ENCODE measurements at regions not wholly inside any gene's neighbourhood (a gene's known extent, or its start where the extent isn't known, plus 50 kb on each side); places are given as distances from the start of the nearest gene placed in this dataset.

DNA sequence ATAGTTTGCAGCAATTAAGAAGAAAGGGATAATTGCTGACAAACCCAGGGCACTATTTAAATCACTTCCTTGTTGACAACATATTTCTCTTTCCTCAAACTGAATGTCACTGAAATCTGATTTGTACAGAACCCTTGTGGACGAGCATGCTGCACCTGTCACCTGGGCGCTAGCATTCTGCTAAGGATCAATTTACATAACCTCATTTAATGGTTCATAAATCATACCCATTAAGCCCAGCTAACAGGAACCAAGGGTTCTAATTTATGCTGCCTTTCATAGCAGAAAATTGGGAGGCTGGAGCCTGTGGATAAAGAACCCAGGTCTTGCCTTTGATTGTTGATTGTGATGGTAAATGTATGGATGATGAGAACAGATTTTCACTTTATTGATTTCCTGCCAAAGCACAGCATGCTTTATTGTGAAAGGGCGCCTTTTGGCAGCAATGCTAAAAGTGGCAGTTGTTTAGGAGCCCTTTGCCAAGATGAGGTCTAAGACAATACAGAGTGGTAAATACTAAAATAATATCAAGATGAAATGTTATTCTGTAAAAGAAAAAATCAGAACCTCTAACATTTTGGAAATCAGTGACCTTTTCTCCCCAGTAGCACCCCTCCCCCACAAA lies 95.4 kb downstream of the NKX2-1 start:
- no peaks in the 10 kb centered on the region for H4K20me1 ChIP-seq (ENCODE audit: insufficient read depth)
- H3K27ac ChIP-seq (ENCODE audit: low read length) = no peak overlapping the region
- no peak overlapping the region for H3K9ac ChIP-seq (ENCODE audit: low read length)
- H3K36me3 ChIP-seq (ENCODE audit: insufficient read depth, low read length) = no peaks in the 10 kb centered on the region
- H3K9me3 ChIP-seq (ENCODE audit: low read length) = no peaks in the 10 kb centered on the region
- no peak overlapping the region for H2AFZ ChIP-seq (ENCODE audit: low read depth, low read length)
- peaks cover 11% of the 10 kb centered on the region for H3K27me3 ChIP-seq (ENCODE audit: insufficient read depth, low read depth, low read length)
- H3K79me2 ChIP-seq (replicated peaks; ENCODE audit: insufficient read depth, low read length) = no peaks in the 10 kb centered on the region
- no peaks in the 10 kb centered on the region for H3F3A ChIP-seq (ENCODE audit: insufficient read depth, low read length, poor library complexity, severe bottlenecking)
- H3K9me2 ChIP-seq (ENCODE audit: insufficient read depth, low read length) = no peaks in the 10 kb centered on the region
- no peak overlapping the region for H3K4me3 ChIP-seq (ENCODE audit: low read length)
- H3K4me2 ChIP-seq (ENCODE audit: low read length) = no peak overlapping the region
- TF ChIP-seq MXI1 (conservative IDR thresholded peaks at IDR 0.05; ENCODE audit: poor library complexity, severe bottlenecking) (no peak), POLR2AphosphoS5 (IDR thresholded peaks at IDR 0.05) (no peak), EP300 (conservative IDR thresholded peaks at IDR 0.05; ENCODE audit: poor library complexity, severe bottlenecking) (no peak)
- TF ChIP-seq, protein P1, sequence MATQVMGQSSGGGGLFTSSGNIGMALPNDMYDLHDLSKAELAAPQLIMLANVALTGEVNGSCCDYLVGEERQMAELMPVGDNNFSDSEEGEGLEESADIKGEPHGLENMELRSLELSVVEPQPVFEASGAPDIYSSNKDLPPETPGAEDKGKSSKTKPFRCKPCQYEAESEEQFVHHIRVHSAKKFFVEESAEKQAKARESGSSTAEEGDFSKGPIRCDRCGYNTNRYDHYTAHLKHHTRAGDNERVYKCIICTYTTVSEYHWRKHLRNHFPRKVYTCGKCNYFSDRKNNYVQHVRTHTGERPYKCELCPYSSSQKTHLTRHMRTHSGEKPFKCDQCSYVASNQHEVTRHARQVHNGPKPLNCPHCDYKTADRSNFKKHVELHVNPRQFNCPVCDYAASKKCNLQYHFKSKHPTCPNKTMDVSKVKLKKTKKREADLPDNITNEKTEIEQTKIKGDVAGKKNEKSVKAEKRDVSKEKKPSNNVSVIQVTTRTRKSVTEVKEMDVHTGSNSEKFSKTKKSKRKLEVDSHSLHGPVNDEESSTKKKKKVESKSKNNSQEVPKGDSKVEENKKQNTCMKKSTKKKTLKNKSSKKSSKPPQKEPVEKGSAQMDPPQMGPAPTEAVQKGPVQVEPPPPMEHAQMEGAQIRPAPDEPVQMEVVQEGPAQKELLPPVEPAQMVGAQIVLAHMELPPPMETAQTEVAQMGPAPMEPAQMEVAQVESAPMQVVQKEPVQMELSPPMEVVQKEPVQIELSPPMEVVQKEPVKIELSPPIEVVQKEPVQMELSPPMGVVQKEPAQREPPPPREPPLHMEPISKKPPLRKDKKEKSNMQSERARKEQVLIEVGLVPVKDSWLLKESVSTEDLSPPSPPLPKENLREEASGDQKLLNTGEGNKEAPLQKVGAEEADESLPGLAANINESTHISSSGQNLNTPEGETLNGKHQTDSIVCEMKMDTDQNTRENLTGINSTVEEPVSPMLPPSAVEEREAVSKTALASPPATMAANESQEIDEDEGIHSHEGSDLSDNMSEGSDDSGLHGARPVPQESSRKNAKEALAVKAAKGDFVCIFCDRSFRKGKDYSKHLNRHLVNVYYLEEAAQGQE (IDR thresholded peaks at IDR 0.05; ENCODE audit: borderline replicate concordance) = no peak

DNA sequence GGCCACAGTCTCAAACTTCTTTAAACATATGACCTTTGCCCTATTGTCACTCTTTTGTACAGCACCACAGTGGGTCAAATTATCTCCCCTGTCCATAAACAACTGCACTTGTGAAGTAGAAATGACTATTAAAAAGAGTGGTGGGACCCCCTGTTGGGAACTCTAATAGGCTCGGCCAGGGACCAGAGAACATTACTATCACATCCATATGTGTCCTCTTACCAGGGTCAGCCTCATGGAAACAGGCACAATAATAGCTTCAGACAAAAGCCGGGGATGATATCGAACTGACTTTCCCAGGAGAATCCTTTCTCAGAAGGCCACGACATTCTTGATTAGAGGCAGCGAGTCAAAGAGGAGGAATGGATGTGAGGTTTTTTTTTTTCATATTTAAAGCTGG lies 96.6 kb downstream of the NKX2-1 start:
- H3K9me2 ChIP-seq (ENCODE audit: insufficient read depth, low read length) = no peaks in the 10 kb centered on the region
- H3K9ac ChIP-seq (ENCODE audit: low read length) = no peak overlapping the region
- no peaks in the 10 kb centered on the region for H3K79me2 ChIP-seq (replicated peaks; ENCODE audit: insufficient read depth, low read length)
- H3K36me3 ChIP-seq (ENCODE audit: insufficient read depth, low read length) = no peaks in the 10 kb centered on the region
- no peaks in the 10 kb centered on the region for H3F3A ChIP-seq (ENCODE audit: insufficient read depth, low read length, poor library complexity, severe bottlenecking)
- H3K4me3 ChIP-seq (ENCODE audit: low read length) = no peak overlapping the region
- no peak overlapping the region for H3K27ac ChIP-seq (ENCODE audit: low read length)
- H2AFZ ChIP-seq (ENCODE audit: low read depth, low read length) = no peak overlapping the region
- H3K4me2 ChIP-seq (ENCODE audit: low read length) = no peak overlapping the region
- no peak for TF ChIP-seq EZH2 (IDR thresholded peaks at IDR 0.05; ENCODE audit: borderline replicate concordance, insufficient read depth, low read length, poor library complexity, severe bottlenecking)
- no peak for TF ChIP-seq RAD21 (conservative IDR thresholded peaks at IDR 0.05)
- TF ChIP-seq MXI1 (conservative IDR thresholded peaks at IDR 0.05; ENCODE audit: poor library complexity, severe bottlenecking) = no peak
- no peak for TF ChIP-seq SMC3 (conservative IDR thresholded peaks at IDR 0.05; ENCODE audit: poor library complexity)
- no peak for TF ChIP-seq EP300 (conservative IDR thresholded peaks at IDR 0.05; ENCODE audit: poor library complexity, severe bottlenecking)
- peak; percentile 14 for TF ChIP-seq POLR2AphosphoS5 (IDR thresholded peaks at IDR 0.05)
- no peaks in the 10 kb centered on the region for H4K20me1 ChIP-seq (ENCODE audit: insufficient read depth)
- H3K27me3 ChIP-seq (ENCODE audit: insufficient read depth, low read depth, low read length) = peaks cover 7% of the 10 kb centered on the region
- no peaks in the 10 kb centered on the region for H3K9me3 ChIP-seq (ENCODE audit: low read length)

DNA sequence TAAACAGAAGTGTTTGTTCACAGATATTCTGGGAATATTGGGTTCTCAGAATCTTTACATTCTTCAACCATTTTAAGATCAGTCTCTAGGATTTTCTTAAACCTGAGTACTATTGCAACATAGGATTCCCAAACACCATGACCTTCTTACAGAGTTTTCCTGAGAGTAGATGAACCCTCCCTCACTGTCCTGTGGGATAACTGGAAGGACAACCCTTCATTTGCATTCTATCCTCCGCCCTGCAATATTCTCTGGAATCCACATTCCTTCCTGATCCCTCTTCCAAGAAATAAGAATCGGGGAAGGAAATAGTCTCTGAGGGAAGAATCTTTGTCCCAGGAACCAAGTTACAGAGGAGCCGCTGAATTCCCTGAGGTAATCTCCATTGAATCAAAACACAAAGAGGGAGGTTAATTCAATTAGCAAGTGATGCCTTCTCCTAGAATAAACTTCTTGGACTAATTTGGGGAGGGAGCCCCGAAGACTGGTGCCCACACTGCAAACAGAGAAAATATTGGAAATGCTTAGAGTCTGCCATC lies 99.8 kb upstream of the MBIP start:
- H3K79me2 ChIP-seq (replicated peaks; ENCODE audit: insufficient read depth, low read length) = no peaks in the 10 kb centered on the region
- H3K9ac ChIP-seq (ENCODE audit: low read length) = no peak overlapping the region
- no peaks in the 10 kb centered on the region for H3F3A ChIP-seq (ENCODE audit: insufficient read depth, low read length, poor library complexity, severe bottlenecking)
- TF ChIP-seq EP300 (conservative IDR thresholded peaks at IDR 0.05; ENCODE audit: poor library complexity, severe bottlenecking) = no peak
- no peak for TF ChIP-seq TAF1 (IDR thresholded peaks at IDR 0.05; ENCODE audit: low read depth)
- no peak for TF ChIP-seq MXI1 (conservative IDR thresholded peaks at IDR 0.05; ENCODE audit: poor library complexity, severe bottlenecking)
- no peak for TF ChIP-seq RAD21 (conservative IDR thresholded peaks at IDR 0.05)
- TF ChIP-seq EZH2 (IDR thresholded peaks at IDR 0.05; ENCODE audit: borderline replicate concordance, insufficient read depth, low read length, poor library complexity, severe bottlenecking) = no peak
- TF ChIP-seq, protein P2, sequence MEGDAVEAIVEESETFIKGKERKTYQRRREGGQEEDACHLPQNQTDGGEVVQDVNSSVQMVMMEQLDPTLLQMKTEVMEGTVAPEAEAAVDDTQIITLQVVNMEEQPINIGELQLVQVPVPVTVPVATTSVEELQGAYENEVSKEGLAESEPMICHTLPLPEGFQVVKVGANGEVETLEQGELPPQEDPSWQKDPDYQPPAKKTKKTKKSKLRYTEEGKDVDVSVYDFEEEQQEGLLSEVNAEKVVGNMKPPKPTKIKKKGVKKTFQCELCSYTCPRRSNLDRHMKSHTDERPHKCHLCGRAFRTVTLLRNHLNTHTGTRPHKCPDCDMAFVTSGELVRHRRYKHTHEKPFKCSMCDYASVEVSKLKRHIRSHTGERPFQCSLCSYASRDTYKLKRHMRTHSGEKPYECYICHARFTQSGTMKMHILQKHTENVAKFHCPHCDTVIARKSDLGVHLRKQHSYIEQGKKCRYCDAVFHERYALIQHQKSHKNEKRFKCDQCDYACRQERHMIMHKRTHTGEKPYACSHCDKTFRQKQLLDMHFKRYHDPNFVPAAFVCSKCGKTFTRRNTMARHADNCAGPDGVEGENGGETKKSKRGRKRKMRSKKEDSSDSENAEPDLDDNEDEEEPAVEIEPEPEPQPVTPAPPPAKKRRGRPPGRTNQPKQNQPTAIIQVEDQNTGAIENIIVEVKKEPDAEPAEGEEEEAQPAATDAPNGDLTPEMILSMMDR (IDR thresholded peaks at IDR 0.05; ENCODE audit: poor library complexity, severe bottlenecking) = no peak
- no peak for TF ChIP-seq POLR2AphosphoS5 (IDR thresholded peaks at IDR 0.05)
- no peak for TF ChIP-seq SMC3 (conservative IDR thresholded peaks at IDR 0.05; ENCODE audit: poor library complexity)
- TF ChIP-seq, protein P1 (IDR thresholded peaks at IDR 0.05; ENCODE audit: borderline replicate concordance) = no peak
- no peaks in the 10 kb centered on the region for H3K9me3 ChIP-seq (ENCODE audit: low read length)
- H3K27ac ChIP-seq (ENCODE audit: low read length) = no peak overlapping the region
- H3K9me2 ChIP-seq (ENCODE audit: insufficient read depth, low read length) = no peaks in the 10 kb centered on the region
- H3K4me2 ChIP-seq (ENCODE audit: low read length) = no peak overlapping the region
- no peaks in the 10 kb centered on the region for H4K20me1 ChIP-seq (ENCODE audit: insufficient read depth)
- no peaks in the 10 kb centered on the region for H3K36me3 ChIP-seq (ENCODE audit: insufficient read depth, low read length)
- no peak overlapping the region for H3K4me3 ChIP-seq (ENCODE audit: low read length)
- H3K27me3 ChIP-seq (ENCODE audit: insufficient read depth, low read depth, low read length) = no peaks in the 10 kb centered on the region
- H2AFZ ChIP-seq (ENCODE audit: low read depth, low read length) = no peak overlapping the region
